GM12874 (cell line): ENCODE measurements at regions not wholly inside any gene's neighbourhood (a gene's known extent, or its start where the extent isn't known, plus 50 kb on each side); places are given as distances from the start of the nearest gene placed in this dataset.

ENCODE experiments used
- CTCF ChIP-seq: IDR thresholded peaks from 2 replicates; pipeline ENCODE4 v1.5.1; 2011; ENCODE audit warnings: low read depth, mild to moderate bottlenecking, control low read depth, low read length, moderate library complexity; ENCODE audit not compliant: insufficient read depth

- TF ChIP-seq CTCF = no peak
These were observed 787.6 kb upstream of the GCFC2 start for GRCh38 chr2:76498360-76498759.

- TF ChIP-seq CTCF = no peak
These were observed 780.8 kb upstream of the GCFC2 start for GRCh38 chr2:76491503-76491902.

GRCh38 chr2:76478266-76479035 lies 767.7 kb upstream of the GCFC2 start:
- TF ChIP-seq CTCF = no peak

GRCh38 chr2:76472946-76473345 lies 762.2 kb upstream of the GCFC2 start:
- TF ChIP-seq CTCF = no peak

- no peak for TF ChIP-seq CTCF
These were observed 758.4 kb upstream of the GCFC2 start for GRCh38 chr2:76469066-76469465.

GRCh38 chr2:76467326-76467725 lies 756.6 kb upstream of the GCFC2 start:
- no peak for TF ChIP-seq CTCF

- TF ChIP-seq CTCF = no peak
These were observed 753.6 kb upstream of the GCFC2 start for GRCh38 chr2:76464310-76464709.

- TF ChIP-seq CTCF = no peak
These were observed 750.7 kb upstream of the GCFC2 start for GRCh38 chr2:76461431-76461830.
